OCI-LY1 (cell line): ENCODE measurements at regions not wholly inside any gene's neighbourhood (a gene's known extent, or its start where the extent isn't known, plus 50 kb on each side); places are given as distances from the start of the nearest gene placed in this dataset.

Experiments used
- CTCF ChIP-seq: fragments of 200-600 bp; sonication (generic), shearing (Covaris generic); IDR thresholded peaks from 2 replicates; pipeline ENCODE4 v1.5.1; 2017; ENCODE audit warnings: mild to moderate bottlenecking, antibody characterized with exemption, low read length, moderate library complexity, mixed read lengths
- EZH2 ChIP-seq: fragments of 200-600 bp; sonication (generic), shearing (Covaris generic); IDR thresholded peaks from 2 replicates; pipeline ENCODE4 v1.8.0; 2017; ENCODE audit warnings: borderline replicate concordance, mixed run types, mild to moderate bottlenecking, antibody characterized with exemption, low read length, moderate library complexity, mixed read lengths

GRCh38 chr7:13179775-13180523, 492.5 kb downstream of the ARL4A start:
- no peak for TF ChIP-seq CTCF
- no peak for TF ChIP-seq EZH2
